RWPE2 (cell line): ENCODE measurements at regions not wholly inside any gene's neighbourhood (a gene's known extent, or its start where the extent isn't known, plus 50 kb on each side); places are given as distances from the start of the nearest gene placed in this dataset.
"Not testable (repeated sequence)": the region's sequence is repeated elsewhere in the genome, so short reads cannot be mapped to it uniquely, and the experiment has no call there.

Source experiments
- ATAC-seq: fragments of 200-7000 bp; cut with Tn5 transposase; 3 replicates; pipeline ENCODE4 v1.9.1; 2021; ENCODE audit warnings: low read depth
- DNase-seq: peaks from one replicate; pipeline ENCODE4 v3.0.0-alpha.2; 2020; ENCODE audit warnings: low spot score
- H3K27ac ChIP-seq: fragments of 450-650 bp; 2 replicates; pipeline ENCODE4 v1.5.1; 2017; ENCODE audit warnings: mild to moderate bottlenecking; ENCODE audit not compliant: poor library complexity, severe bottlenecking
- H3K27me3 ChIP-seq: fragments of 250-450 bp; sonication (Bioruptor Pico); 2 replicates; pipeline ENCODE4 v1.5.1; 2021; ENCODE audit warnings: mild to moderate bottlenecking, moderate library complexity; ENCODE audit not compliant: insufficient read depth, poor library complexity, severe bottlenecking
- H3K36me3 ChIP-seq: fragments of 250-450 bp; sonication (Bioruptor Pico); 2 replicates; pipeline ENCODE4 v1.5.1; 2020; ENCODE audit warnings: low read depth, mild to moderate bottlenecking, moderate library complexity
- H3K4me1 ChIP-seq: fragments of 250-450 bp; sonication (Bioruptor Pico); 2 replicates; pipeline ENCODE4 v1.5.1; 2021; ENCODE audit warnings: mild to moderate bottlenecking, moderate library complexity; ENCODE audit not compliant: insufficient read depth, poor library complexity, severe bottlenecking
- H3K4me3 ChIP-seq: fragments of 250-450 bp; sonication (Bioruptor Pico); 2 replicates; pipeline ENCODE4 v1.5.1; 2021; ENCODE audit warnings: mild to moderate bottlenecking, moderate library complexity; ENCODE audit not compliant: severe bottlenecking
- H3K9me3 ChIP-seq: fragments of 250-450 bp; sonication (Bioruptor Pico); 2 replicates; pipeline ENCODE4 v1.5.1; 2021; ENCODE audit warnings: mild to moderate bottlenecking, moderate library complexity; ENCODE audit not compliant: severe bottlenecking
- TF ChIP-seq, protein P1 (sequence below): fragments of 450-650 bp; IDR thresholded peaks from one replicate; pipeline ENCODE4 v1.5.1; 2017; ENCODE audit warnings: mild to moderate bottlenecking, moderate library complexity; ENCODE audit not compliant: poor library complexity, severe bottlenecking

DNA sequence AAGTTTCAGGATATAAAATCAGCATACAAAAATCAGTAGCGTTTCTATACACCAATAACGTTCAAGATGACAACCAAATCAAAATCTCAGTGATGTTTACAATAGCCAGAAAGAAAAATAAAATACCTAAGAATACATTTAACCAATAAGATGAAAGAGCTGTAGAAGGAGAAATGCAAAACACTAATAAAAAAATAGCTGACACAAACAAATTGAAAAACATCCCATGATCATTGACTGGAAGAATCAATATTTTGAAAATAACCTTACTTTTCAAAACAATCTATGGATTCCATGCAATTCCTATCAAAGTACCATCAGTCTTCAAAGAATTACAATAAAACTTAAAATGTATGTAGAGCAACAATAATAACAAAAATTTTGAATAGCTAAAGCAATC, 1096.3 kb downstream of the FAT4 start:
- TF ChIP-seq, protein P1, sequence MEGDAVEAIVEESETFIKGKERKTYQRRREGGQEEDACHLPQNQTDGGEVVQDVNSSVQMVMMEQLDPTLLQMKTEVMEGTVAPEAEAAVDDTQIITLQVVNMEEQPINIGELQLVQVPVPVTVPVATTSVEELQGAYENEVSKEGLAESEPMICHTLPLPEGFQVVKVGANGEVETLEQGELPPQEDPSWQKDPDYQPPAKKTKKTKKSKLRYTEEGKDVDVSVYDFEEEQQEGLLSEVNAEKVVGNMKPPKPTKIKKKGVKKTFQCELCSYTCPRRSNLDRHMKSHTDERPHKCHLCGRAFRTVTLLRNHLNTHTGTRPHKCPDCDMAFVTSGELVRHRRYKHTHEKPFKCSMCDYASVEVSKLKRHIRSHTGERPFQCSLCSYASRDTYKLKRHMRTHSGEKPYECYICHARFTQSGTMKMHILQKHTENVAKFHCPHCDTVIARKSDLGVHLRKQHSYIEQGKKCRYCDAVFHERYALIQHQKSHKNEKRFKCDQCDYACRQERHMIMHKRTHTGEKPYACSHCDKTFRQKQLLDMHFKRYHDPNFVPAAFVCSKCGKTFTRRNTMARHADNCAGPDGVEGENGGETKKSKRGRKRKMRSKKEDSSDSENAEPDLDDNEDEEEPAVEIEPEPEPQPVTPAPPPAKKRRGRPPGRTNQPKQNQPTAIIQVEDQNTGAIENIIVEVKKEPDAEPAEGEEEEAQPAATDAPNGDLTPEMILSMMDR, result no peak
- Histone ChIP-seq H3K4me1 (no peaks in the 10 kb centered on the region), H3K9me3 (no peaks in the 10 kb centered on the region)

DNA sequence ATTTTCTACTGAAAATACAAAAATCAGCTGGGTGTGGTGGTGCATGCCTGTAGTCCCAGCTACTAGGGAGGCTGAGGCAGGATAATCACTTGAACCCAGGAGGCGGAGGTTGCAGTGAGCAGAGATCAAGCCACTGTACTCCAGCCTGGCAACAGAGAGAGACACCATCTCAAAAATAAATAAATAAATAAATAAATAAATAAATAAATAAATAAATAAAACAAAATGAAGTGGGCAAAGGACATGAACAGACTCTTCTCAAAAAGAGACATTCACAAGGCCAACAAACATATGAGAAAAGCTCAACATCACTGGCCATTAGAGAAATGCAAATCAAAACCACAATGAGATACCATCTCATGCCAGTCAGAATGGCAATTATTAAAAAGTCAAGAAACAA, 1097.6 kb downstream of the FAT4 start:
- not testable (repeated sequence) for H3K27me3 ChIP-seq, H3K4me1 ChIP-seq, ATAC-seq, H3K9me3 ChIP-seq, H3K36me3 ChIP-seq, H3K4me3 ChIP-seq, H3K27ac ChIP-seq, DNase-seq

More for the DNA sequence above, 1096.3 kb downstream of the FAT4 start:
- Histone ChIP-seq H3K36me3 (no peaks in the 10 kb centered on the region), H3K27me3 (no peaks in the 10 kb centered on the region), H3K27ac (no peak overlapping the region), H3K4me3 (no peak overlapping the region)
- DNase-seq (no peak), ATAC-seq (no peak)

DNA sequence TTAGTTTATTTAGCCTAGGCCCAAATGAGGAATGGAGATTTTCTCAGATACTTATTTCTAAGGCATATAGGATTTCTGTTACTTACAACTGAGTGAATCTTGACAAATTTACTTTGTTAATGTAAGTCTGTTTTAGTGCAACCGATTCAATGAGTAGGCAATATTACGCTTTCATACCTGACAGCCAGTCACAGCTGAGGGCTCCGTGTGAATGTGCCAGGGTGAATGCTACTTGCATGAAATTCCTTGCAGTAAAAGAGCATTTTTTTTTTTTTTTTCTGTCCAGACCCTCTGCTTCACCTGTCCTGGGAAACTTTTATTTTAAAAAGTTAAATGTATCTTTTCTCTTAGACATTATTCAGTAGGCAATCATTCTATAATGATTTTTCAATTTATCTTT, 1100.0 kb downstream of the FAT4 start:
- Histone ChIP-seq H3K4me1 (no peaks in the 10 kb centered on the region), H3K9me3 (no peaks in the 10 kb centered on the region), H3K4me3 (no peak overlapping the region), H3K36me3 (no peaks in the 10 kb centered on the region), H3K27ac (no peak overlapping the region), H3K27me3 (no peaks in the 10 kb centered on the region)
- no peak for ATAC-seq
- TF ChIP-seq, protein P1, result no peak
- no peak for DNase-seq

DNA sequence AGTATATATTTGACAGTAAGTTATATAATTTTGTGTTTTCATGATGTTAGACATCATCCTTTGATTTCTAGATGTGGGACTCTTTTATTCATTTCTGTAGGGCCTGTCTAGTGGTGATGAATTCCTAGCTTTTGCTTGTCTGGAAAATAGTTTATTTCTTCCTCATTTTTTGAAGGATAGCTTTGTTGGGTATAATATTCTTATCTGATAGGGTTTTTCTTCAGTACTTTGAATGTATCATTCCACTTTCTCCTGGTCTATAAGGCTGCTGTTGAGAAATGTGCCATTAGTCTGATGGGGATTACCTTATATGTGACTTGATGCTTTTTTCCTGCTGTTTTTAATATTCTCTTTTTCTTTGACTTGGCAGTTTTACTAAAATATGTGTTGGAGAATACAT, 1104.5 kb downstream of the FAT4 start:
- no peaks in the 10 kb centered on the region for H3K36me3 ChIP-seq
- no peak overlapping the region for H3K4me3 ChIP-seq
- TF ChIP-seq, protein P1, result no peak
- no peaks in the 10 kb centered on the region for H3K4me1 ChIP-seq
- no peak overlapping the region for H3K27ac ChIP-seq
- DNase-seq (no peak), ATAC-seq (no peak)
- no peaks in the 10 kb centered on the region for H3K27me3 ChIP-seq
- H3K9me3 ChIP-seq, result no peaks in the 10 kb centered on the region

DNA sequence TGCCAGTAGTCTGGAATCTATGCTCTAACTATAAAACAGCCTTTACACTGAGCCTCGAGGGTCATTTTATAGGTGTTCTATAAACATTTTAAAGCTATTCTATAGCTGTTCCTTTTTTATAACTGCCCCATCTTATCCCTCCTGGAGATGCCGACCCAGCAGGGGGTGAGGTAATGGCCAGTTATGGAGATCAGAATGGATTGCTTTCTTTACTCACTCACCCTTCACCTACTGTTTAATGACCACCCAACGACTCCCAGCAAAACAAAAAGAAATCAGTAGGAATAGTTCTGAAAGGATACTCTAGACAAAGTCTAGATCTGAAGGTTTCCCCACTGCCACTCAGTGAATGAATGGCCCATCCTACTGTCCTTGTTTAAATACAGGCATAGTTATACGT, 1113.1 kb downstream of the FAT4 start:
- ATAC-seq (no peak), DNase-seq (no peak)
- no peaks in the 10 kb centered on the region for H3K27me3 ChIP-seq
- no peak overlapping the region for H3K27ac ChIP-seq
- no peaks in the 10 kb centered on the region for H3K9me3 ChIP-seq
- TF ChIP-seq, protein P1, result no peak
- H3K4me3 ChIP-seq, result no peak overlapping the region
- H3K36me3 ChIP-seq, result no peaks in the 10 kb centered on the region
- H3K4me1 ChIP-seq, result no peaks in the 10 kb centered on the region
